SU-DHL-6 (cell line): ENCODE measurements at regions not wholly inside any gene's neighbourhood (a gene's known extent, or its start where the extent isn't known, plus 50 kb on each side); places are given as distances from the start of the nearest gene placed in this dataset.

Source experiments
- EZH2phosphoT487 ChIP-seq: fragments of 200-600 bp; sonication (generic), shearing (Covaris generic); conservative IDR thresholded peaks from 2 replicates; pipeline ENCODE4 v1.6.1; 2018; ENCODE audit warnings: mild to moderate bottlenecking, antibody characterized with exemption, low read length, moderate library complexity, mixed read lengths
- TF ChIP-seq, protein P1 (sequence below): fragments of 200-600 bp; sonication (generic); IDR thresholded peaks from one replicate; pipeline ENCODE4 v1.5.1; 2017; ENCODE audit warnings: antibody characterized with exemption, mild to moderate bottlenecking, low read length, moderate library complexity; ENCODE audit not compliant: insufficient read depth, poor library complexity, severe bottlenecking

DNA sequence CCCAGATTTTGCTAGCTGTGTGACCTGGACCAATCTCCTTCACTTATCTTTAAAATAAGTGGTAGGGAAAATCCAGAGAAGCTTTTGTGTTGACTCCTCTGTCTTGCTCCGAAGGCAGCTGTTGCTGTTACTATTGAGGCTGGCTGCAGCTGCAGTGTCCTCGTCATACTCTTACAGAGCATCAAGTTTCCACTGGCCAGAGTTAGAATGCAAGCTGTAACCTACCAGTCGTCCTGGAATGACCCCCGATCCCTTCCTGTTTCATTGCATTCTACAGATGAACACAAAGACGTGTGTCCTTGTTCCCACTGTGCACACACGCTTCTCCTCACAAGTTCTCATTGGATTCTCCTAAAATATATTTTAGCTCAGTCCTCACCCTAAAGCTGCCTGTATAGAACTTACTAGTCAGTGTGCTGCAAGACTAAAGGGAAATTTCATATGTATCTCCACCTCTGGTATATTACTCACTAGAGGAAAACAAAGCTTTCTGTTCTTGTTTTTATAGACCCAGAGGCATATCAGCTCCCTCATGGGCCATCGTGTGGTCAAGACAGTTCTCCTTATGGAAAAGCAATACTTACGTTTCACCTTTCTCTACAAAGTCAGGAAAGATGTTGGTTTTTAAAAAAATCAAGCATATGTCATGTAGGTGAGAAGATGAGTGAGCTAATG lies 589.8 kb downstream of the LMO7 start:
- TF ChIP-seq, protein P1, sequence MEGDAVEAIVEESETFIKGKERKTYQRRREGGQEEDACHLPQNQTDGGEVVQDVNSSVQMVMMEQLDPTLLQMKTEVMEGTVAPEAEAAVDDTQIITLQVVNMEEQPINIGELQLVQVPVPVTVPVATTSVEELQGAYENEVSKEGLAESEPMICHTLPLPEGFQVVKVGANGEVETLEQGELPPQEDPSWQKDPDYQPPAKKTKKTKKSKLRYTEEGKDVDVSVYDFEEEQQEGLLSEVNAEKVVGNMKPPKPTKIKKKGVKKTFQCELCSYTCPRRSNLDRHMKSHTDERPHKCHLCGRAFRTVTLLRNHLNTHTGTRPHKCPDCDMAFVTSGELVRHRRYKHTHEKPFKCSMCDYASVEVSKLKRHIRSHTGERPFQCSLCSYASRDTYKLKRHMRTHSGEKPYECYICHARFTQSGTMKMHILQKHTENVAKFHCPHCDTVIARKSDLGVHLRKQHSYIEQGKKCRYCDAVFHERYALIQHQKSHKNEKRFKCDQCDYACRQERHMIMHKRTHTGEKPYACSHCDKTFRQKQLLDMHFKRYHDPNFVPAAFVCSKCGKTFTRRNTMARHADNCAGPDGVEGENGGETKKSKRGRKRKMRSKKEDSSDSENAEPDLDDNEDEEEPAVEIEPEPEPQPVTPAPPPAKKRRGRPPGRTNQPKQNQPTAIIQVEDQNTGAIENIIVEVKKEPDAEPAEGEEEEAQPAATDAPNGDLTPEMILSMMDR = no peak
- no peak for TF ChIP-seq EZH2phosphoT487
